ENCODE measurements at regions not wholly inside any gene's neighbourhood (a gene's known extent, or its start where the extent isn't known, plus 50 kb on each side); places are given as distances from the start of the nearest gene placed in this dataset.

GRCh38 chr20:11660673-11661072, 257.0 kb upstream of the BTBD3 start:
- CTCF ChIA-PET, result no interaction called here
- Histone ChIP-seq H3K4me1 (ENCODE audit: control insufficient read depth, insufficient read depth, low read length) (no peaks in the 10 kb centered on the region), H3K27ac (ENCODE audit: control insufficient read depth, insufficient read depth) (no peak overlapping the region), H3K27me3 (replicated peaks in 1 of 2; ENCODE audit: control insufficient read depth in 2 of 2, insufficient read depth in 2 of 2, low read length in 1 of 2) (no peaks in the 10 kb centered on the region), H3K79me2 (ENCODE audit: control insufficient read depth, insufficient read depth, low read length) (no peaks in the 10 kb centered on the region), H3K9me3 (replicated peaks; ENCODE audit: control insufficient read depth, insufficient read depth, low read length) (no peaks in the 10 kb centered on the region), H3K4me2 (ENCODE audit: control insufficient read depth, insufficient read depth) (no peak overlapping the region), H3K4me3 (no peak overlapping the region), H3K9ac (ENCODE audit: control insufficient read depth, insufficient read depth, low read length) (no peak overlapping the region), H4K20me1 (ENCODE audit: control insufficient read depth, insufficient read depth) (no peaks in the 10 kb centered on the region), H2AFZ (ENCODE audit: control insufficient read depth, low read depth, low read length) (no peak overlapping the region), H3K36me3 (ENCODE audit: control insufficient read depth in 2 of 2, insufficient read depth in 2 of 2, low read length in 1 of 2) (no peaks in the 10 kb centered on the region)
- no TSS peak for BruUV-seq (replicated peaks)
- POLR2A ChIA-PET, result no interaction called here
- in situ Hi-C loops (cut with MboI), result no loop called here
- 13% methylated on average over 3 of the region's 3 CpGs for WGBS (ENCODE audit: insufficient coverage, insufficient replicate concordance, low lambda C conversion rate, missing lambda C conversion rate)
- DNase-seq (ENCODE audit: low read depth, low spot score), result no peak
- RAD21 ChIA-PET (ENCODE audit: unreplicated experiment), result interaction anchor here (0.6 kb wide), 1 partner anchor 240 kb away, joined by 3 read pairs; no protein-coding TSS in a partner anchor
- no peak for FAIRE-seq
- intact Hi-C loops (cut with micrococcal nuclease; ENCODE audit: unreplicated experiment), result no loop called here
- no peak for ATAC-seq
- SMC1A ChIA-PET (ENCODE audit: uncharacterized antibody, unreplicated experiment), result no interaction called here
- no peak for TF ChIP-seq NKRF (conservative IDR thresholded peaks at IDR 0.05)
- no peak for TF ChIP-seq EZH2 (IDR thresholded peaks at IDR 0.05; ENCODE audit: borderline replicate concordance, control insufficient read depth, low read depth, low read length)
- no peak for TF ChIP-seq HCFC1 (IDR thresholded peaks at IDR 0.05; ENCODE audit: low read length)
- TF ChIP-seq RFX5 (IDR thresholded peaks at IDR 0.05; ENCODE audit: low read depth, low read length), result no peak
- TF ChIP-seq SRF (IDR thresholded peaks at IDR 0.05; ENCODE audit: low read depth in 2 of 2, low read length in 2 of 2), result no peak
- TF ChIP-seq EGR1 (IDR thresholded peaks at IDR 0.05; ENCODE audit: borderline replicate concordance in 1 of 2, low read depth in 2 of 2, low read length in 2 of 2), result no peak
- no peak for TF ChIP-seq ZNF384 (IDR thresholded peaks at IDR 0.05; ENCODE audit: borderline replicate concordance, low read depth, low read length)
- no peak for TF ChIP-seq TCF12 (IDR thresholded peaks at IDR 0.05; ENCODE audit: low read depth, low read length)
- TF ChIP-seq BCL3 (IDR thresholded peaks at IDR 0.05; ENCODE audit: borderline replicate concordance, insufficient read depth, low read depth, low read length, poor library complexity, severe bottlenecking), result no peak
- no peak for TF ChIP-seq ZNF274 (IDR thresholded peaks at IDR 0.05; ENCODE audit: insufficient read depth, insufficient read length)
- TF ChIP-seq POLR2AphosphoS5 (IDR thresholded peaks at IDR 0.05; ENCODE audit: low read length), result no peak
- no peak for TF ChIP-seq FOS (IDR thresholded peaks at IDR 0.05; ENCODE audit: borderline replicate concordance, extremely low read depth, insufficient read length)
- no peak for TF ChIP-seq ZNF687 (IDR thresholded peaks at IDR 0.05)
- TF ChIP-seq CREM (IDR thresholded peaks at IDR 0.05; ENCODE audit: low read depth), result no peak
- TF ChIP-seq E2F4 (IDR thresholded peaks at IDR 0.05; ENCODE audit: low read depth, low read length), result no peak

Measured in GM12878 (cell line).